ENCODE measurements at regions not wholly inside any gene's neighbourhood (a gene's known extent, or its start where the extent isn't known, plus 50 kb on each side); places are given as distances from the start of the nearest gene placed in this dataset.

DNA sequence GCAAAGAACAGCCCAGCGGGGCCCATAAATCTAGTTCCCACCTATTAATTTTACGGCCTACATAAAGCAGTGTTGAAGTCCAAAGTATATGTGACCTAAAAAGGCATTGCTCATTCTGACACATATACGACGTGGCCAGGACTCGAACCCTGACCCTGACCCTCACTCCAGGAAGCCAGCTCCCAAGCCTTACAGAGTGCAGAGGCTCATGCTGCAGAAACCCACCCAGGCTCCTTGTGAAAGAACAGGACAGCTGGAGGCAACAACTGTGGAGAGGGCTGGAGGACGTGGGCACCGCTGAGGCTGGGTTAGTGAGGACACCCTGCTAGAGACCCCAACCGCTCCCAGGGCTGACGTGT is 221.6 kb downstream of the CYP26B1 start:
- H3K27ac Mint-ChIP-seq: no peak overlapping the region
- H3K27me3 Mint-ChIP-seq (ENCODE audit: insufficient read depth, low read depth, poor library complexity): peaks cover 6% of the 10 kb centered on the region
- no peak overlapping the region for H3K27ac ChIP-seq (ENCODE audit: low read depth)
- H3K4me1 ChIP-seq (ENCODE audit: insufficient read depth): no peaks in the 10 kb centered on the region
- DNase-seq (ENCODE audit: low spot score) (no peak), ATAC-seq (no peak)
- H3K36me3 Mint-ChIP-seq (ENCODE audit: low read depth): no peaks in the 10 kb centered on the region
- no peaks in the 10 kb centered on the region; the same call in 2 of the 3 replicates for H3K4me1 Mint-ChIP-seq
- no peak overlapping the region for H3K4me3 Mint-ChIP-seq
- H3K4me2 ChIP-seq: no peak overlapping the region
- no peaks in the 10 kb centered on the region for H3K36me3 ChIP-seq (ENCODE audit: insufficient read depth)
- H3F3A ChIP-seq (replicated peaks; ENCODE audit: low read depth): no peaks in the 10 kb centered on the region
- H3K27me3 ChIP-seq (ENCODE audit: insufficient read depth): no peaks in the 10 kb centered on the region
- H3K9me2 ChIP-seq (ENCODE audit: insufficient read depth): no peaks in the 10 kb centered on the region
- TF ChIP-seq, protein P1, sequence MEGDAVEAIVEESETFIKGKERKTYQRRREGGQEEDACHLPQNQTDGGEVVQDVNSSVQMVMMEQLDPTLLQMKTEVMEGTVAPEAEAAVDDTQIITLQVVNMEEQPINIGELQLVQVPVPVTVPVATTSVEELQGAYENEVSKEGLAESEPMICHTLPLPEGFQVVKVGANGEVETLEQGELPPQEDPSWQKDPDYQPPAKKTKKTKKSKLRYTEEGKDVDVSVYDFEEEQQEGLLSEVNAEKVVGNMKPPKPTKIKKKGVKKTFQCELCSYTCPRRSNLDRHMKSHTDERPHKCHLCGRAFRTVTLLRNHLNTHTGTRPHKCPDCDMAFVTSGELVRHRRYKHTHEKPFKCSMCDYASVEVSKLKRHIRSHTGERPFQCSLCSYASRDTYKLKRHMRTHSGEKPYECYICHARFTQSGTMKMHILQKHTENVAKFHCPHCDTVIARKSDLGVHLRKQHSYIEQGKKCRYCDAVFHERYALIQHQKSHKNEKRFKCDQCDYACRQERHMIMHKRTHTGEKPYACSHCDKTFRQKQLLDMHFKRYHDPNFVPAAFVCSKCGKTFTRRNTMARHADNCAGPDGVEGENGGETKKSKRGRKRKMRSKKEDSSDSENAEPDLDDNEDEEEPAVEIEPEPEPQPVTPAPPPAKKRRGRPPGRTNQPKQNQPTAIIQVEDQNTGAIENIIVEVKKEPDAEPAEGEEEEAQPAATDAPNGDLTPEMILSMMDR (conservative IDR thresholded peaks at IDR 0.05; ENCODE audit: low read depth in 2 of 2): no peak
- TF ChIP-seq POLR2AphosphoS5 (IDR thresholded peaks at IDR 0.05; ENCODE audit: low read depth) (no peak), NANOG (IDR thresholded peaks at IDR 0.05; ENCODE audit: borderline replicate concordance) (no peak), EZH2phosphoT487 (IDR thresholded peaks at IDR 0.05; ENCODE audit: unreplicated experiment) (no peak), CREB1 (CRISPR knock-in tag; IDR thresholded peaks at IDR 0.05; ENCODE audit: low read depth) (no peak), STAT1 (IDR thresholded peaks at IDR 0.05; ENCODE audit: unreplicated experiment) (no peak), ZNF114 (CRISPR knock-in tag; IDR thresholded peaks at IDR 0.05) (no peak), EZH2 (IDR thresholded peaks at IDR 0.05; ENCODE audit: low read depth, unreplicated experiment) (no peak), ZNF331 (CRISPR knock-in tag; IDR thresholded peaks at IDR 0.05; ENCODE audit: low read depth) (no peak), ETS1 (IDR thresholded peaks at IDR 0.05) (no peak), JUNB (IDR thresholded peaks at IDR 0.05; ENCODE audit: unreplicated experiment) (no peak)
- TF ChIP-seq, protein P2, sequence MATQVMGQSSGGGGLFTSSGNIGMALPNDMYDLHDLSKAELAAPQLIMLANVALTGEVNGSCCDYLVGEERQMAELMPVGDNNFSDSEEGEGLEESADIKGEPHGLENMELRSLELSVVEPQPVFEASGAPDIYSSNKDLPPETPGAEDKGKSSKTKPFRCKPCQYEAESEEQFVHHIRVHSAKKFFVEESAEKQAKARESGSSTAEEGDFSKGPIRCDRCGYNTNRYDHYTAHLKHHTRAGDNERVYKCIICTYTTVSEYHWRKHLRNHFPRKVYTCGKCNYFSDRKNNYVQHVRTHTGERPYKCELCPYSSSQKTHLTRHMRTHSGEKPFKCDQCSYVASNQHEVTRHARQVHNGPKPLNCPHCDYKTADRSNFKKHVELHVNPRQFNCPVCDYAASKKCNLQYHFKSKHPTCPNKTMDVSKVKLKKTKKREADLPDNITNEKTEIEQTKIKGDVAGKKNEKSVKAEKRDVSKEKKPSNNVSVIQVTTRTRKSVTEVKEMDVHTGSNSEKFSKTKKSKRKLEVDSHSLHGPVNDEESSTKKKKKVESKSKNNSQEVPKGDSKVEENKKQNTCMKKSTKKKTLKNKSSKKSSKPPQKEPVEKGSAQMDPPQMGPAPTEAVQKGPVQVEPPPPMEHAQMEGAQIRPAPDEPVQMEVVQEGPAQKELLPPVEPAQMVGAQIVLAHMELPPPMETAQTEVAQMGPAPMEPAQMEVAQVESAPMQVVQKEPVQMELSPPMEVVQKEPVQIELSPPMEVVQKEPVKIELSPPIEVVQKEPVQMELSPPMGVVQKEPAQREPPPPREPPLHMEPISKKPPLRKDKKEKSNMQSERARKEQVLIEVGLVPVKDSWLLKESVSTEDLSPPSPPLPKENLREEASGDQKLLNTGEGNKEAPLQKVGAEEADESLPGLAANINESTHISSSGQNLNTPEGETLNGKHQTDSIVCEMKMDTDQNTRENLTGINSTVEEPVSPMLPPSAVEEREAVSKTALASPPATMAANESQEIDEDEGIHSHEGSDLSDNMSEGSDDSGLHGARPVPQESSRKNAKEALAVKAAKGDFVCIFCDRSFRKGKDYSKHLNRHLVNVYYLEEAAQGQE (IDR thresholded peaks at IDR 0.05; ENCODE audit: unreplicated experiment): no peak
- TF ChIP-seq, protein P3, sequence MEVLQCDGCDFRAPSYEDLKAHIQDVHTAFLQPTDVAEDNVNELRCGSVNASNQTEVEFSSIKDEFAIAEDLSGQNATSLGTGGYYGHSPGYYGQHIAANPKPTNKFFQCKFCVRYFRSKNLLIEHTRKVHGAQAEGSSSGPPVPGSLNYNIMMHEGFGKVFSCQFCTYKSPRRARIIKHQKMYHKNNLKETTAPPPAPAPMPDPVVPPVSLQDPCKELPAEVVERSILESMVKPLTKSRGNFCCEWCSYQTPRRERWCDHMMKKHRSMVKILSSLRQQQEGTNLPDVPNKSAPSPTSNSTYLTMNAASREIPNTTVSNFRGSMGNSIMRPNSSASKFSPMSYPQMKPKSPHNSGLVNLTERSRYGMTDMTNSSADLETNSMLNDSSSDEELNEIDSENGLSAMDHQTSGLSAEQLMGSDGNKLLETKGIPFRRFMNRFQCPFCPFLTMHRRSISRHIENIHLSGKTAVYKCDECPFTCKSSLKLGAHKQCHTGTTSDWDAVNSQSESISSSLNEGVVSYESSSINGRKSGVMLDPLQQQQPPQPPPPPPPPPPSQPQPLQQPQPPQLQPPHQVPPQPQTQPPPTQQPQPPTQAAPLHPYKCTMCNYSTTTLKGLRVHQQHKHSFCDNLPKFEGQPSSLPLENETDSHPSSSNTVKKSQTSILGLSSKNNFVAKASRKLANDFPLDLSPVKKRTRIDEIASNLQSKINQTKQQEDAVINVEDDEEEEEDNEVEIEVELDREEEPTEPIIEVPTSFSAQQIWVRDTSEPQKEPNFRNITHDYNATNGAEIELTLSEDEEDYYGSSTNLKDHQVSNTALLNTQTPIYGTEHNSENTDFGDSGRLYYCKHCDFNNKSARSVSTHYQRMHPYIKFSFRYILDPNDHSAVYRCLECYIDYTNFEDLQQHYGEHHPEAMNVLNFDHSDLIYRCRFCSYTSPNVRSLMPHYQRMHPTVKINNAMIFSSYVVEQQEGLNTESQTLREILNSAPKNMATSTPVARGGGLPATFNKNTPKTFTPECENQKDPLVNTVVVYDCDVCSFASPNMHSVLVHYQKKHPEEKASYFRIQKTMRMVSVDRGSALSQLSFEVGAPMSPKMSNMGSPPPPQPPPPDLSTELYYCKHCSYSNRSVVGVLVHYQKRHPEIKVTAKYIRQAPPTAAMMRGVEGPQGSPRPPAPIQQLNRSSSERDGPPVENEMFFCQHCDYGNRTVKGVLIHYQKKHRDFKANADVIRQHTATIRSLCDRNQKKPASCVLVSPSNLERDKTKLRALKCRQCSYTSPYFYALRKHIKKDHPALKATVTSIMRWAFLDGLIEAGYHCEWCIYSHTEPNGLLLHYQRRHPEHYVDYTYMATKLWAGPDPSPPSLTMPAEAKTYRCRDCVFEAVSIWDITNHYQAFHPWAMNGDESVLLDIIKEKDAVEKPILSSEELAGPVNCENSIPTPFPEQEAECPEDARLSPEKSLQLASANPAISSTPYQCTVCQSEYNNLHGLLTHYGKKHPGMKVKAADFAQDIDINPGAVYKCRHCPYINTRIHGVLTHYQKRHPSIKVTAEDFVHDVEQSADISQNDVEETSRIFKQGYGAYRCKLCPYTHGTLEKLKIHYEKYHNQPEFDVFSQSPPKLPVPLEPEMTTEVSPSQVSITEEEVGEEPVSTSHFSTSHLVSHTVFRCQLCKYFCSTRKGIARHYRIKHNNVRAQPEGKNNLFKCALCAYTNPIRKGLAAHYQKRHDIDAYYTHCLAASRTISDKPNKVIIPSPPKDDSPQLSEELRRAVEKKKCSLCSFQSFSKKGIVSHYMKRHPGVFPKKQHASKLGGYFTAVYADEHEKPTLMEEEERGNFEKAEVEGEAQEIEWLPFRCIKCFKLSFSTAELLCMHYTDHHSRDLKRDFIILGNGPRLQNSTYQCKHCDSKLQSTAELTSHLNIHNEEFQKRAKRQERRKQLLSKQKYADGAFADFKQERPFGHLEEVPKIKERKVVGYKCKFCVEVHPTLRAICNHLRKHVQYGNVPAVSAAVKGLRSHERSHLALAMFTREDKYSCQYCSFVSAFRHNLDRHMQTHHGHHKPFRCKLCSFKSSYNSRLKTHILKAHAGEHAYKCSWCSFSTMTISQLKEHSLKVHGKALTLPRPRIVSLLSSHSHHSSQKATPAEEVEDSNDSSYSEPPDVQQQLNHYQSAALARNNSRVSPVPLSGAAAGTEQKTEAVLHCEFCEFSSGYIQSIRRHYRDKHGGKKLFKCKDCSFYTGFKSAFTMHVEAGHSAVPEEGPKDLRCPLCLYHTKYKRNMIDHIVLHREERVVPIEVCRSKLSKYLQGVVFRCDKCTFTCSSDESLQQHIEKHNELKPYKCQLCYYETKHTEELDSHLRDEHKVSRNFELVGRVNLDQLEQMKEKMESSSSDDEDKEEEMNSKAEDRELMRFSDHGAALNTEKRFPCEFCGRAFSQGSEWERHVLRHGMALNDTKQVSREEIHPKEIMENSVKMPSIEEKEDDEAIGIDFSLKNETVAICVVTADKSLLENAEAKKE (CRISPR knock-in tag; IDR thresholded peaks at IDR 0.05): no peak
- H2AFZ ChIP-seq: no peak overlapping the region
- no peaks in the 10 kb centered on the region for H3K79me2 ChIP-seq (replicated peaks; ENCODE audit: insufficient read depth)
- H3K4me3 ChIP-seq: no peak overlapping the region
- no peaks in the 10 kb centered on the region for H3K9me3 Mint-ChIP-seq
- no peaks in the 10 kb centered on the region for H4K20me1 ChIP-seq (replicated peaks; ENCODE audit: insufficient read depth)
